ENCODE measurements at regions not wholly inside any gene's neighbourhood (a gene's known extent, or its start where the extent isn't known, plus 50 kb on each side); places are given as distances from the start of the nearest gene placed in this dataset.
A peak's percentile ranks its signal among the peaks of the same experiment; 100 is the strongest.

DNA sequence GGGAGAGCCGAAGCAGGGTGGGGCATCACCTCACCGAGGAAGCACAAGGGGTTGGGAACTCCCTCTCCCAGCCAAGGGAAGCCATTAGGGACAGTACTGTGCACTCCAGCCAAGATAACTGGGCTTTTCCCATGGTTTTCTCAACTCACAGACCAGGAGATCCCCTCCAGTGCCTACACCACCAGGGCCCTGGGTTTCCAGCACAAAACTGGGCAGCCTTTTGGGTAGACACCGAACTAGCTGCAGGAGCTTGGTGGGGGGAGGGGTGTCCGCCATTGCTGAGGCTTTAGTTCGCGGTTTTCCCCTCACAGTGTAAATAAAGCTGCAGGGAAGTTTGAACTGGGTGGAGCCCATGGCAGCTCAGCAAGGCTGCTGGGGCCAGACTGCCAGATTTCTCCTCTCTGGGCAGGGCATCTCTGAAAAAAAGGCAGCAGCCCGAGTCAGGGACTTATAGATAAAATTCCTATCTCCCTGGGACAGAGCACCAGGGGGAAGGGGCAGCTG is 129.6 kb upstream of the LMCD1 start:
- DNase-seq (ENCODE audit: low spot score) (no peak), ATAC-seq (no peak)
- Mint-ChIP-seq H3K27ac (no peak overlapping the region), H3K27me3 (peaks cover 7% of the 10 kb centered on the region in 2 donors), H3K9me3 (peaks cover 10% of the 10 kb centered on the region), H3K4me3 (no peak overlapping the region), H3K36me3 (peaks cover 36% of the 10 kb centered on the region), H3K4me1 (ENCODE audit: low read depth in 2 of 2) (peaks cover 0 to 3% of the 10 kb centered on the region in 2 donors)

DNA sequence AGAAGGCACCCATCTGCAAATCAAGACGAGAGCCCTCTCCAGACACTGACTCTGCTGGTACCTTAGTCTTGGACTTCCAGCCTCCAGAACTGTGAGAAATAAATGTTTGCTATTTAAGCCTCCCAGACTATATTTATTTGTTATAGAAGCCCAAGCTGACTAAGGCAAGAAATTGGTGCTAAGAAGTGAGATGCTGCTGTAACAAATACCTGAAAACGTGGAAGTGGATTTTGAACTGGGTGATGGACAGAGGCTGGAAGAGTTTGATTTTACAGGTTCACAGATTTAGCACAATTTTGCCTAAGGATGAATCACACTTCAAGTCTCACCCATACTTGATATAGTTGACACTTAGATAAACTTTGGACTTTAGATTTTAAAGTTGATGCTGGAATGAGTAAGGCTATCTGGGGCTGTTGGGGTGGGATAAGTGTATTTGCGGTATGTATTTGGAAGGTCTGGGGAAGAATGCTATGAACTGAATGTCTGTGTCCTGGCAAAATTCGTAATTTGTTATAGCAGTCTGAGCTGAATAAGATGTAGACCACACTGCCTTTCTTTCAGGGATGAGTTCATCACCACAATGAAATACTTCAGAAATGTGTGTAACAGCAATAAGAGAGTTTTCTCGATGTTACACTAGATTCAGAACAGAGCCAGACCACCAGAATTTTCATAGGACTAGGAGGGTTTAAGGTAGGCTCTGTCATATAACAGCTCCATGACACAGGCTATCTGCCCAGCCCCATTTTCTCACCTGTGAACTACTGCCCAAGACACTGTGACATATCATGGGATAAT is 120.5 kb upstream of the LMCD1 start:
- Mint-ChIP-seq H3K36me3 (peaks cover 9% of the 10 kb centered on the region), H3K4me1 (ENCODE audit: low read depth in 2 of 2) (peaks cover 0 to 3% of the 10 kb centered on the region in 2 donors), H3K9me3 (peaks cover 7% of the 10 kb centered on the region), H3K27me3 (no peaks in the 10 kb centered on the region), H3K27ac (no peak overlapping the region), H3K4me3 (no peak overlapping the region)
- DNase-seq (ENCODE audit: low spot score) (no peak), ATAC-seq (no peak)

DNA sequence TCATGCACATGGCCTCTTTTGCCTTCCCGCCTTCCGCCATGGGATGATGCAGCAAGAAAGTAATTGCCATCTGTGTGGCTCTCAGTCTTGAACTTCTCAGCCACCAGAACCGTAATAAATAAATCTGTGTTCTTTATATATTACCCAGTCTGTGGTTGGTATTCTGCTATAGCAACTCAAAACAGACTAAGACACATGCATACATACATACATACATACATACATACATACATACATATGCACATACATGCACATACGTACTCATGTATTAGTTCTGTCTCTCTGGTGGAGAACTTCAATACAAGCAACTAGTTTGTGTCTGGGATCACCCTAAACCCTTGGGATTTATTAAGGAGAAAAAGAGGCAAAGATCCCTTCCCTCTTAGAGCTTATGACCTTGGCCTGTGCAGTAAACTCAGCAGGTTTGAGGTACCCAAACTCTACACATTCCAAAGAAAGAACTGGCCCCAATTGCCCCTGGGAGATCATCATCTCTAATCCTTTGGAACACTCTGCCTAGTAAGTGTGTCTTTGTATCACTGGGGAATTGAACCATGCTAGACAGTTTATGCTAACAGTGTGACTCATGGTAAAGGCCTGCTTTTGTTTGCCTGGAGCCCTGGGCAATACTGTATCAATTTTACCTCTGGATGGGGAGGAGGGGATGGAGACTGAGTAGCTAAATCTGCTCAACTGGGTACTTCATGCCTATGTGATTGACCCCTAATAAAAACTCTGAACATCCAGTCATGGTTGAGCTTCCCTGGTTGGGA is 115.6 kb upstream of the LMCD1 start:
- no peak overlapping the region for H3K4me3 Mint-ChIP-seq
- H3K9me3 Mint-ChIP-seq = no peaks in the 10 kb centered on the region
- DNase-seq (ENCODE audit: low spot score) (no peak), ATAC-seq (no peak)
- H3K27ac Mint-ChIP-seq = no peak overlapping the region
- no peaks in the 10 kb centered on the region for H3K36me3 Mint-ChIP-seq
- H3K27me3 Mint-ChIP-seq = no peaks in the 10 kb centered on the region
- peaks cover 0 to 3% of the 10 kb centered on the region in 2 donors for H3K4me1 Mint-ChIP-seq (ENCODE audit: low read depth in 2 of 2)

GRCh38 chr3:8387571-8387970 is 114.1 kb upstream of the LMCD1 start:
- Mint-ChIP-seq H3K27me3 (no peaks in the 10 kb centered on the region), H3K27ac (no peak overlapping the region), H3K4me3 (no peak overlapping the region), H3K4me1 (ENCODE audit: low read depth in 2 of 2) (no peaks in the 10 kb centered on the region), H3K36me3 (no peaks in the 10 kb centered on the region), H3K9me3 (no peaks in the 10 kb centered on the region)
- ATAC-seq (no peak), DNase-seq (ENCODE audit: low spot score) (no peak)

- Mint-ChIP-seq H3K4me3 (no peak overlapping the region), H3K27ac (no peak overlapping the region), H3K9me3 (peaks cover 4% of the 10 kb centered on the region), H3K36me3 (peaks cover under 1% of the 10 kb centered on the region), H3K27me3 (peaks cover 0 to 13% of the 10 kb centered on the region in 2 donors), H3K4me1 (ENCODE audit: low read depth in 2 of 2) (peaks cover 0 to 3% of the 10 kb centered on the region in 2 donors)
- DNase-seq (ENCODE audit: low spot score) (no peak), ATAC-seq (no peak)
Measured at GRCh38 chr3:8399686-8400085, 101.9 kb upstream of the LMCD1 start.

DNA sequence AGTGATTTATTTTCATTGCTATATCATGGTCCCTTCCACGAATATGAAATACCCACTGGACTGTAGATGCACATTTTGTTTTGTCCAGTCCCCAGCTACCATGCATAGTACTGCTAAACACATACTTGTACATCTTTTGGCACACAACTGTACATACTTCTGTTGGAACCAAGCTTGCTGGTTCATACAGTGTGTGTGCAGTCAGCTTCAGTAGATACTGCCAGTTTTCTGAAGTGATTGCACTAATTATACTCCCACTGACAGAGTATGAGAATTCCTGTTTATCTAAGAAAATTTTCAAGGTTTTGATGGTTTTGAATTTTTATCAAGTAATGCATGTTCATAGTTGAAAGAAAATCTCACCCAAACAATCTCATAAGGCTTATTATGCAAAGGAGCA is 100.7 kb upstream of the LMCD1 start:
- Mint-ChIP-seq H3K27ac (no peak overlapping the region), H3K27me3 (peaks cover 0 to 16% of the 10 kb centered on the region in 2 donors), H3K9me3 (peaks cover 4% of the 10 kb centered on the region), H3K36me3 (peaks cover 8% of the 10 kb centered on the region), H3K4me1 (ENCODE audit: low read depth in 2 of 2) (peaks cover 0 to 3% of the 10 kb centered on the region in 2 donors), H3K4me3 (no peak overlapping the region)
- ATAC-seq (no peak), DNase-seq (ENCODE audit: low spot score) (no peak)

DNA sequence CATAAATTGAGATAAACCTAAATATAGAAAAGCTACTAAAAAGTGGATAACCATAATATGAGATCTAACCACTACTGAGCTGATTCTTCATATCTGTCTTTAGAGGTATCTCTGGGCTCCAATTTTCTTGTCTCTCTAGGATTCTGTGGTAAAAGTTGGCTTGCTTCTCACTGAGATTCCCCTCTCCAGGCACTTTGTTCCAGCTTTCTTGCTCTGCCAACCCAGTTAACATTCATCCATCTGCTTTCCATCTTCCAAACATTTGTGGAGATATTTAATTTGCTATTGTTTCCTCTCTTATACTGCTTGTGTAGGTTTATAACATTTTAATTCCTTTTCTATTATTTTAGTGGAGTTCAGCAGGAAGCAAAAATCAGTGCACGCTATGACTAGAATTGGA is 97.6 kb upstream of the LMCD1 start:
- no peaks in the 10 kb centered on the region for H3K9me3 Mint-ChIP-seq

GRCh38 chr3:8405144-8405543 is 96.5 kb upstream of the LMCD1 start:
- ATAC-seq = no peak
- Mint-ChIP-seq H3K27ac (no peak overlapping the region), H3K36me3 (peaks cover 14% of the 10 kb centered on the region), H3K4me1 (ENCODE audit: low read depth in 2 of 2) (no peaks in the 10 kb centered on the region), H3K27me3 (peaks cover 8 to 17% of the 10 kb centered on the region in 2 donors), H3K9me3 (no peaks in the 10 kb centered on the region), H3K4me3 (no peak overlapping the region)
- no peak for DNase-seq (ENCODE audit: low spot score)

More for the DNA sequence above, 97.6 kb upstream of the LMCD1 start:
- no peak overlapping the region for H3K4me3 Mint-ChIP-seq
- no peak overlapping the region for H3K27ac Mint-ChIP-seq
- H3K27me3 Mint-ChIP-seq = peaks cover 8 to 17% of the 10 kb centered on the region in 2 donors
- ATAC-seq (no peak), DNase-seq (ENCODE audit: low spot score) (no peak)
- H3K36me3 Mint-ChIP-seq = peaks cover 14% of the 10 kb centered on the region
- H3K4me1 Mint-ChIP-seq (ENCODE audit: low read depth in 2 of 2) = no peaks in the 10 kb centered on the region

- ATAC-seq (no peak), DNase-seq (ENCODE audit: low spot score) (no peak)
- no peak overlapping the region for H3K4me3 Mint-ChIP-seq
- H3K36me3 Mint-ChIP-seq = peaks cover 14% of the 10 kb centered on the region
- no peak overlapping the region for H3K27ac Mint-ChIP-seq
- H3K9me3 Mint-ChIP-seq = no peaks in the 10 kb centered on the region
- no peaks in the 10 kb centered on the region for H3K4me1 Mint-ChIP-seq (ENCODE audit: low read depth in 2 of 2)
- peaks cover 8 to 17% of the 10 kb centered on the region in 2 donors for H3K27me3 Mint-ChIP-seq
Measured at GRCh38 chr3:8406479-8406878, 95.1 kb upstream of the LMCD1 start.

- Mint-ChIP-seq H3K4me3 (no peak overlapping the region), H3K4me1 (ENCODE audit: low read depth in 2 of 2) (peaks cover 6 to 12% of the 10 kb centered on the region in 2 donors), H3K36me3 (no peaks in the 10 kb centered on the region), H3K27me3 (no peaks in the 10 kb centered on the region), H3K27ac (no peak overlapping the region), H3K9me3 (no peaks in the 10 kb centered on the region)
- DNase-seq (ENCODE audit: low spot score) (no peak), ATAC-seq (no peak)
Measured at GRCh38 chr3:8413337-8413926, 88.2 kb upstream of the LMCD1 start.

- ATAC-seq (no peak), DNase-seq (ENCODE audit: low spot score) (no peak)
- Mint-ChIP-seq H3K4me3 (no peak overlapping the region), H3K4me1 (ENCODE audit: low read depth in 2 of 2) (peaks cover 6 to 12% of the 10 kb centered on the region in 2 donors), H3K9me3 (no peaks in the 10 kb centered on the region), H3K27me3 (no peaks in the 10 kb centered on the region), H3K36me3 (no peaks in the 10 kb centered on the region), H3K27ac (no peak overlapping the region)
Measured at GRCh38 chr3:8416965-8417364, 84.7 kb upstream of the LMCD1 start.

DNA sequence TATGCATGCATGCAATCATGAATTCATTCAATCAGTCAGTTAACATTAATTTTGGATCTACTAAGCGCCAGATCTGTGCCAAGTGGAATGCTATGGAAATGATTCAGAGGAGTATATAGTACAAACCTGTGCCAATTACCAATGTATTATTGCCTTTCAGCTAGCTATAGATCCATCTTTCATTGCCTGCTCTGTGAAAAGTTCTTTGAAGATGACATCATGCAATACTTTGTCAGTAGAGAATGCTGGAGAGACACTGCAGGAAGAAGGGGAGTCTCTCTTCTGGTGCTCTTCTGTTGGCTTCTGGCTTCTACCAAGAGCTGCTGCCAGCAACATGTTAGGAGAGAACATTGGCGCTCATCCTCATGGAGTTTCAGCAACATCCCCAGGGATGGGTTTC is 81.0 kb upstream of the LMCD1 start:
- Mint-ChIP-seq H3K36me3 (no peaks in the 10 kb centered on the region), H3K27ac (no peak overlapping the region), H3K4me1 (ENCODE audit: low read depth in 2 of 2) (peaks cover 6 to 9% of the 10 kb centered on the region in 2 donors), H3K27me3 (no peaks in the 10 kb centered on the region), H3K4me3 (no peak overlapping the region), H3K9me3 (no peaks in the 10 kb centered on the region)
- no peak for DNase-seq (ENCODE audit: low spot score)
- ATAC-seq = peak in 1 of 2 donors; percentile 40

- ATAC-seq = no peak
- H3K27me3 Mint-ChIP-seq = no peaks in the 10 kb centered on the region
- no peak overlapping the region for H3K27ac Mint-ChIP-seq
- no peaks in the 10 kb centered on the region for H3K9me3 Mint-ChIP-seq
- H3K36me3 Mint-ChIP-seq = no peaks in the 10 kb centered on the region
- no peak for DNase-seq (ENCODE audit: low spot score)
- H3K4me1 Mint-ChIP-seq (ENCODE audit: low read depth in 2 of 2) = peaks cover 6 to 9% of the 10 kb centered on the region in 2 donors
- H3K4me3 Mint-ChIP-seq = no peak overlapping the region
Measured at GRCh38 chr3:8421267-8421666, 80.4 kb upstream of the LMCD1 start.

- no peak for DNase-seq (ENCODE audit: low spot score)
- no peaks in the 10 kb centered on the region for H3K27me3 Mint-ChIP-seq
- no peaks in the 10 kb centered on the region for H3K9me3 Mint-ChIP-seq
- H3K4me1 Mint-ChIP-seq (ENCODE audit: low read depth in 2 of 2) = peaks cover 2 to 5% of the 10 kb centered on the region in 2 donors
- ATAC-seq = no peak
- no peaks in the 10 kb centered on the region for H3K36me3 Mint-ChIP-seq
- H3K4me3 Mint-ChIP-seq = no peak overlapping the region
- no peak overlapping the region for H3K27ac Mint-ChIP-seq
Measured at GRCh38 chr3:8421711-8422110, 79.9 kb upstream of the LMCD1 start.

Data from natural killer cell treated with Interleukin-12 subunit alpha and Interleukin-12 subunit beta and Interleukin-15 and Interleukin-18, amount 100 ng/mL, for 72 hours (primary cell).